ENCODE measurements at regions not wholly inside any gene's neighbourhood (a gene's known extent, or its start where the extent isn't known, plus 50 kb on each side); places are given as distances from the start of the nearest gene placed in this dataset.
"Not testable (repeated sequence)": the region's sequence is repeated elsewhere in the genome, so short reads cannot be mapped to it uniquely, and the experiment has no call there.

DNA sequence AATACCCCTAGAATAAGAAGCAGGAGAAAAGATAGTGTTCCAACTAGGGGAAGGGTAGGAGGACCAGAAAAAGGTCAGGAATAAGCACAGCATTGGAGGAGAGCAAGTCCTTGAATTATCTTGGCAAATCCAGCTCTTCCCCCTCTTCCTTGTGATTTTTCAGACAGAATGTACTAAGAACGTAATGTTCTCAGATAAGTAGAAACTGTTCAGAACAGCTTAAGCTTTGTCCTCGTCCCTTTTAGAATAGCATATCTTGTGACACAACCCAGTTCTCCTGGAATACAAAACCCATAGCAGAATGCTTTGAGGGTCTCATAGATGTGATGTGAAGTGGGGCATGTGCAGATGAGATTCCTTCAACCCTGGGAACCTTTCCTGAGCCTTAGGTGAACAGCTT, 97.4 kb downstream of the EMB start:
- no peak for DNase-seq (ENCODE audit: low read depth)

DNA sequence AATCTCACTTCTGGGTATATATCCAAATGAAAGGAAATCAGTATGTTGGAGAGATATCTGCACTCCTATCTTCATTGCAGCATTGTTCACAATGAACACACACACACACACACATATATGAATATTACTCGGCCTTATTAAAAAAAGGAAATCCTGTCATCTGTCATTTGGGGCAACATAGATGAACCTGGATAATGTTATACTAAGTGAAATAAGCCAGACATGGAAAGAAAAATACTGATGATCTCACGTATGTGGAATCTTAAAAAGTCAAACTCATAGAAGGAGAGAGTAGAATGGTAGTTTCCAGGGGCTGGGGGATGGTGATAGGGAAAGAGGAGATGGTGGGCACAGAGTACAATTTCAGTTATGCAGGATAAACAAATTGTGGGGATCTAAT, 100.3 kb downstream of the EMB start:
- DNase-seq (ENCODE audit: low read depth), result no peak

DNA sequence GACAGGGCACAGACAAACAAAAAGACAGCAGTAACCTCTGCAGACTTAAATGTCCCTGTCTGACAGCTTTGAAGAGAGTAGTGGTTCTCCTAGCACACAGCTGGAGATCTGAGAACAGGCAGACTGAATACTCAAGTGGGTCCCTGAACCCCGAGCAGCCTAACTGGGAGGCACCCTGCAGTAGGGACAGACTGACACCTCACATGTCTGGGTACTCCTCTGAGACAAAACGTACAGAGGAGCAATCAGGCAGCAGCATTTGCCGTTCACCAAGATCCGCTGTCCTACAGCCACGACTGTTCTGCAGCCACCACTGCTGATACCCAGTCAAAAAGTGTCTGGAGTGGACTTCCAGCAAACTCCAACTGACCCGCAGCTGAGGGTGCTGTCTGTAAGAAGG, 110.5 kb downstream of the EMB start:
- not testable (repeated sequence) for DNase-seq (ENCODE audit: low read depth)

DNA sequence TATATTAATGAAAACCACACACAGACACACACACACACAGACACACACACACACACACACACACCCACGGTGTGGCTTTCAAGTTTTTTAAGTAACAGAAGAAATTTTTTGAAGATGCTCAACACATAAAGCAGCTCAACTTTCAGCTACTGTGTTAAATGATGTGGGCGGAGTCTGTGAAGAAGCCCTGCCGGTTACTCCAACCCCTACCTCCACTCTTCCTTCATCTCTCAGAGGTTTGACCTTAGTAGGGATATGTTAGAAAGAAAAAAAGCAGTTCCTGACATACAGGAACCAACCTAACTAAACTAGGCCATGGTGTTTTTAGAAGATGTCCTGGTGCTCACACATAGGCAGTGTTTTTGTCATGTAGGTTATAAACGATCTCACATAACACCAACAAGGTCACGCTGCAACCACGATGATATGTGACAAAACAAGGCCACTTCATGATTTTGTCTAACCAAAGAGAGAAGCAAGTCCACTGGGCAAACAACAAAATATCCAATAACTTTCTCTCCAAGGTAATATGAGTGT, 112.8 kb downstream of the EMB start:
- no peak for DNase-seq (ENCODE audit: low read depth)

DNA sequence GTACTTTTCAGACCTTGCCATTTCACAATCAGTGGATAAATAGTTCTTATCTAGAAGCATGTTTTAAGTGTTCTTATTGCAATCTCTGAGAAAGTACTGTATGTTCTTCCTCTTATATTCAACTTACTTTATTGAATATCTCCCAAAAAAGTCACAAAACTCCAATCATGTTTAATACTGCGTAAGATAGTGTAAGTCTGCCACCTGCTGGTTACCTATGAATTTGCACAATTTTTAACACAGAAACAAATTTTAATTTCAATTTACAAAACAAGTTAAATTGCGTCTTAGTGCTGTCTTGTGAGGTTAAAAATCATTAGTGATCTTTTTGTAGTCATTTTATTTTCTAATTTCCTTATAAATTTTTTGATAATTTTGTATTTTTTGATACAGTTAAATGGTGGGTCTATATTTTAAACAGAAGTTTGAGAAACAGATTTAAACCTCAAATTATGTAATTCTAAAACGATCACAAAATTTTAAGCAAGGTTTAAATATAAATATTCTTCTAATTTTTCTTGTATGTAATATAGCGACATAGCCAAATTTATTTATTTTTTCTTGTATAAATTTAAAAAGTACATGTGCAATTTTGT, 115.8 kb downstream of the EMB start:
- DNase-seq (ENCODE audit: low read depth), result peak; percentile 34

DNA sequence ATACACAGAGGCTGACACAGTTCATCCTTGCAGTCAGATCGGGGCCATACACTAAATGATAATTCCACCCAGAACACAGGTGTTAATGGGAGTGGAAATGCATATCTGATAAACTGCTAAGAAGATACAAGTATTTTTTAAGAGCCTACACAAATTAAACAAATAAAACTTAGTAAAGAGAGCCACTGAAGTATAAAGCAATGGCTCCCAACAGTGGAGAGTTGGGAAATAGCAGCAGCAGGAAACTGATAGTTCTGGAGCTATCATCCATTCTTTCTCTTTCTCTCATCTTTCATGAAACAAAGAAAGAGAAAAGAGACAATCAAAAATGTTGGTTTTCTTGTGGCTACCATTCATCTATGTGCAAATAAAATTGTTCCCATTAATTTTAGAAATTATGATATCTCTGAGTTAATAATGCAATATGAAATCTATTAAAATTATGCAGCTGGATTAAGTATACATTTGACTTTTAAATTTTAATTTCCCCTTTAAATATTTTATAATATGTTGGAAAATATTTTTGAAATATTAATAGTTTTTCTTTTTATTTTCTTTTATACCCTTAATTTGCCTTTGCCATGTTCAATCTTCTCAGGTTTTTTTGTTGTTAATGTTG, 120.8 kb downstream of the EMB start:
- peak; percentile 5 for DNase-seq (ENCODE audit: low read depth)

DNA sequence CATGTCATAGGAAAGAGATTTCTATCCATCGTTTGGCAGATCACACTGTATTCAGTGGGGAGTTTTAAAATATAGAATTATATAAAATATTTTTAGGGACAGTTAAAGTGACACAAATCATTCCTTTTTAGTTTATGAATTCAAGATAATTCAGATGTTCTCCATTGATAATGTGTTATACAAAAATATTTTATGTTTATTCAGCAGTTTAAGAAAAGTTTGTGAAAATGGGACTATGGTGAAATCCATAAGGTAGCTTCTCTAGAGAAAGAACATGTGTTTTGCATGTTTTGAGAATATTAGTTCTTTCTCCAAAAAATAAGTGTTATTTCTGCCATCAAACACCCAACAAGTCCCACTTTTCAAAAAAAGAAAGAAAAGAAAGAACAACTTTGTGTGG, 122.9 kb downstream of the EMB start:
- DNase-seq (ENCODE audit: low read depth), result no peak

DNA sequence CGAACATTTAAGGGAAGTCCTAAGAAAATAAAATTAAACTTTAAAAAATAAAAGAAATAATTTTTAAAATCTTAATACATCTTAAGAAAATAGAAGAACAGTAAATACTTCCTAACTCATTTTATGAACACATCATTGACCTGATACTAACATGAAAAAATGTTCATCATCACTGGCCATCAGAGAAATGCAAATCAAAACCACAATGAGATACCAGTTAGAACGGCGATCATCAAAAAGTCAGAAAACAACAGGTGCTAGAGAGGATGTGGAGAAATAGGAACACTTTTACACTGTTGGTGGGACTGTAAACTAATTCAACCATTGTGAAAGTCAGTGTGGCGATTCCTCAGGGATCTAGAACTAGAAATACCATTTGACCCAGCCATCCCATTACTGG, 134.6 kb downstream of the EMB start:
- DNase-seq (ENCODE audit: low read depth), result not testable (repeated sequence)

DNA sequence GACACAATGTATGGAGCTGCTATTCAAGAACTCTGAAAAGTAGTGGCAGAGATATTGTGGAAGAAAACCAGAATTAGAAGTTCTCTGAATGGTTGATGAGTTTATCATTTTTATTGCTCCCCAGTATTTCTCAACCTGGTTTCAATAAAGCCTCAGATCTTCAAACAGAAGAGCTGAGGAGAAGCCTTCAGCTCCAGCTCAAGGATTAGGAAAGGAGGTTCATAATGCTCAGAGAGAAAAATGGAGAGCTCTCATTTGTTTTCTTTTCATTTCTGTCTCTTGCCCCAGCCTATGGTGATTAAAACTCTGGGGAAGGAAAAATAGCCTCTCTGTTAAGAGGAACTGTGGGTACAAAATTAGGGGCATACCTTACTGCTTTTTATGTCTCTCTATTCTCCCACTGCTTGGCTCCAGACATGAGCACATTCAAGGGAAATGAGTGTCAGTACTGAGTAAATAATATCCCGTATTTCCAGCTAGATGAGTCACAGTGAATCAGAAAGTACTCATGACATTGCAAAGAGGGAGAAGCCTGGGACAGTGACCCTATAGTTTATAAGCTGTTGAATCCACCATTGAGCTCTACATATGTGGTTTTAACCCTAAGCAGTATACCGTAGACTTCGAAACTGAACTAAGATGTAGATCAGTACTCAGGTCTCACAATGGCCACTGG, 138.1 kb downstream of the EMB start:
- DNase-seq (ENCODE audit: low read depth), result peak; percentile 75

DNA sequence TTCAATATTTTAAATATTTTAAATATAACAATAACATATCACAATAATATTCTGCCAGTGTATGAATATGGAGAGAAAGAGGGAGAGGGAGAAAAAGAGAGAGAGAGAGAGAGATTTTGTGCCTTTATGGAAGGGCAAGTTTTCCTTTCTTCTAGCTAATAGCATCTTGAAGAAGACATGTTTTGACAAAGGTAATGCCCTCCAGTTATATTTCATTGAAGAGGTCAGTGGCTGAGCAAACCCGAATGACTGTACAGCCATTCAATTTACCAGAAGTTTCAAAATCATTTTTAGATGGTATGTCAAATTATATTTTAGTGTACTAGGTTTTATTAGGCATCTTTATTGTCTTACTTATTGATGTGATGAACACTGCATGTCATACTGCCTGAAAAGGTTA, 139.3 kb downstream of the EMB start:
- DNase-seq (ENCODE audit: low read depth), result no peak

DNA sequence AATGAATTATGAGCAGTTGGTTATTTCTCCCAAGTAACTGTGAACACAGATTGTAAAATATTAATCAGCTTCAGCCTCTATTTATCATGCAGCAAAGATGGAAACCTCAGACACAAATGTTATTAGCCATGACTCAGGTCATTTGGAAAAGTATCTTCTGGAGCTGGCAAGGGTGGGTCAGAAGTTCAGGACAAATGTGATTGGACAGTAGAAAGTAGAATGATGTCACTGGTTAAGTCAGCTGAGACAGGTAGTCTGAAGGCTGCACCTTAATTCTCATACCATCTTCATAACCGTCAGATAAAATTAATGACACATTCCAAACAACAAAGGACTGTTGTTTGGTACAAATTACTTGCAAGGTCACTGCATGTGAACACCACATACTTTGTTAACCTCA, 140.2 kb downstream of the EMB start:
- DNase-seq (ENCODE audit: low read depth), result no peak

DNA sequence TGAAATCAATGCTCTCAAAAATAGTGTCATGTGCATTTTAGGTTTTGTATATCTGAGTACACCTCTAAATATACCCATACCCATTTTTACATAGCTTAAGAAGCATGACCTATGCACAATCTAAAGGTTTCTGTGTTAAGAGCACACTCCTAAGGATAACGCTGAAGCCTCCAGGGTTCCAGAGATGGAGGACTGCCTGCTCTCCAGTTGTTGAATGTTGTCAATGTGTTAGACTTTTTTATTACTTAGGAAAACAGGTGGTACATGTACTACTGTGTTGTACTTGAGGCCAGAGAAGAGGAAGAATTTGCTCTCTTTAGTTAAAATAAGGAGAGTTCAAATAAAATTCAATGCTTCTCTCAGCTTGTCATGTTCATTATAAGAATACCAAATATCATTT, 141.2 kb downstream of the EMB start:
- no peak for DNase-seq (ENCODE audit: low read depth)

DNA sequence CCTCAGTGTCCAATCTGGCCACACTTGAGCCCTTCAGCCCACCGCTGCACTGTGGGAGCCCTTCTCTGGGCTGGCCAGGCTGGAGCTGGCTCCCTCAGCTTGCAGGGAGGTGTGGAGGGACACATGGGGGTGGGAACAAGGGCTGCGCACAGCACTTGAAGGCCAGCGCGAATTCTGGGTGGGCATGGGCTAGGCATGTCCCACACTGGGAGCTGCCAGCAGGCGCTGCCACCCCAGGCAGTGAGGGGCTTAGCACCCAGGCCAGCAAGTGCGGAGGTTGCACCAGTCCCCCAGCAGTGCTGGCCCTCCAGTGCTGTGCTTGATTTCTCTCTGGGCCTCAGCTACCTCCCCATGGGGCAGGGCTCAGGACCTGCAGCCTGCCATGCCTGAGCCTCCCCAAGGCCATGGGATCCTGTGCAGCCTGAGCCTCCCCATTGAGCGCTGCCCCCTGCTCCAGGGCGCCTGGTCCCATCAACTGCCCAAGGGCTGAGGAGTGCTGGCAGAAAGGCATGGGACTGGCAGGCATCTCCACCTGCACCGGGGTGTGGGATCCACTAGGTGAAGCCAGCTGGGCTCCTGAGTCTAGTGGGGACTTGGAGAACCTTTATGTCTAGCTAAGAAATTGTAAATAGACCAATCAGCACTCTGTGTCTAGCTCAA, 148.2 kb downstream of the EMB start:
- DNase-seq (ENCODE audit: low read depth), result no peak

DNA sequence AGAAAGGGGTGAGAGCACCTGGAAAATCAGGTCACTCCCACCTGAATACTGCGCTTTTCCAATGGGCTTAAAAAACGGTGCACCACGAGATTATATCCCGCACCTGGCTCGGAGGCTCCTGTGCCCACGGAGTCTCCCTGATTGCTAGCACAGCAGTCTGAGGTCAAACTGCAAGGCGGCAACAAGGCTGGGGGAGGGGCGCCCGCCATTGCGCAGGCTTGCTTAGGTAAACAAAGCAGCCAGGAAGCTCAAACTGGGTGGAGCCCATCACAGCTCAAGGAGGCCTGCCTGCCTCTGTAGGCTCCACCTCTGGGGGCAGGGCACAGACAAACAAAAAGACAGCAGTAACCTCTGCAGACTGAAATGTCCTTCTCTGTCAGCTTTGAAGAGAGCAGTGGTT, 160.6 kb downstream of the EMB start:
- not testable (repeated sequence) for DNase-seq (ENCODE audit: low read depth)

All from ELR (cell line).